ENCODE measurements at regions not wholly inside any gene's neighbourhood (a gene's known extent, or its start where the extent isn't known, plus 50 kb on each side); places are given as distances from the start of the nearest gene placed in this dataset.

DNA sequence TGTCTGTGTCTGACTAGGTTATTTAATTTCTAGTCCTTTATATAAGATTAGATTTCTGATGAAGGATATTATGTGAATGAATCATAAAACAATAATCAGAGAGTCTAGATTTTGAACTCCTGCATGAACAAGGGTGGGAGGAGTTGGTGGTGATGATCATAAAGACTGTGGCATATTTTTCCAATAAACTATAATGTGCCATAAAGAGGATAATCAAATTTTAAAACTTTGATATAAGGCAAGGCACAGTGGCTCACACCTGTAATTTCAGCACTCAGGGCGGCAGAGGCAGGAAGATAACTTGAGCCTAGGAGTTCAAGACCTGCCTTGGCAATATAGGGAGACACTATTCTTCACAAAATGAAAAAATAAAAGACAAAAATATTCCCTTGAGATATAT, 473.3 kb downstream of the GABRG1 start:
- TF ChIP-seq, protein P1, sequence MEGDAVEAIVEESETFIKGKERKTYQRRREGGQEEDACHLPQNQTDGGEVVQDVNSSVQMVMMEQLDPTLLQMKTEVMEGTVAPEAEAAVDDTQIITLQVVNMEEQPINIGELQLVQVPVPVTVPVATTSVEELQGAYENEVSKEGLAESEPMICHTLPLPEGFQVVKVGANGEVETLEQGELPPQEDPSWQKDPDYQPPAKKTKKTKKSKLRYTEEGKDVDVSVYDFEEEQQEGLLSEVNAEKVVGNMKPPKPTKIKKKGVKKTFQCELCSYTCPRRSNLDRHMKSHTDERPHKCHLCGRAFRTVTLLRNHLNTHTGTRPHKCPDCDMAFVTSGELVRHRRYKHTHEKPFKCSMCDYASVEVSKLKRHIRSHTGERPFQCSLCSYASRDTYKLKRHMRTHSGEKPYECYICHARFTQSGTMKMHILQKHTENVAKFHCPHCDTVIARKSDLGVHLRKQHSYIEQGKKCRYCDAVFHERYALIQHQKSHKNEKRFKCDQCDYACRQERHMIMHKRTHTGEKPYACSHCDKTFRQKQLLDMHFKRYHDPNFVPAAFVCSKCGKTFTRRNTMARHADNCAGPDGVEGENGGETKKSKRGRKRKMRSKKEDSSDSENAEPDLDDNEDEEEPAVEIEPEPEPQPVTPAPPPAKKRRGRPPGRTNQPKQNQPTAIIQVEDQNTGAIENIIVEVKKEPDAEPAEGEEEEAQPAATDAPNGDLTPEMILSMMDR (IDR thresholded peaks at IDR 0.05): no peak
- no peak for TF ChIP-seq POLR2A (IDR thresholded peaks at IDR 0.05)
